Endothelial cell (in vitro differentiated cells): ENCODE measurements at regions not wholly inside any gene's neighbourhood (a gene's known extent, or its start where the extent isn't known, plus 50 kb on each side); places are given as distances from the start of the nearest gene placed in this dataset.

Experiments used
- DNase-seq: peaks from one replicate; pipeline ENCODE4 v3.0.0; 2021; ENCODE audit warnings: low spot score
- H3K27ac Mint-ChIP-seq: one replicate; pipeline ENCODE4 v1.8.0; 2021; ENCODE audit warnings: mixed read lengths, inconsistent platforms; ENCODE audit not compliant: unreplicated experiment
- H3K27me3 Mint-ChIP-seq: one replicate; pipeline ENCODE4 v1.8.0; 2021; ENCODE audit warnings: mild to moderate bottlenecking, moderate library complexity, mixed read lengths, inconsistent platforms; ENCODE audit not compliant: unreplicated experiment
- H3K36me3 Mint-ChIP-seq: one replicate; pipeline ENCODE4 v1.8.0; 2021; ENCODE audit warnings: mild to moderate bottlenecking, low read depth, mixed read lengths, inconsistent platforms; ENCODE audit not compliant: unreplicated experiment
- H3K4me1 Mint-ChIP-seq: one replicate; pipeline ENCODE4 v1.8.0; 2021; ENCODE audit warnings: mild to moderate bottlenecking, mixed read lengths, inconsistent platforms; ENCODE audit not compliant: unreplicated experiment
- H3K4me3 Mint-ChIP-seq: one replicate; pipeline ENCODE4 v1.8.0; 2021; ENCODE audit warnings: mild to moderate bottlenecking, mixed read lengths, inconsistent platforms; ENCODE audit not compliant: unreplicated experiment
- H3K9me3 Mint-ChIP-seq: one replicate; pipeline ENCODE4 v1.8.0; 2021; ENCODE audit warnings: mixed read lengths, inconsistent platforms; ENCODE audit not compliant: unreplicated experiment
- TF ChIP-seq, protein P1 (sequence below): fragments of 200-600 bp; sonication (generic); IDR thresholded peaks from one replicate; pipeline ENCODE4 v1.5.0; 2021; ENCODE audit warnings: antibody characterized with exemption; ENCODE audit not compliant: unreplicated experiment

DNA sequence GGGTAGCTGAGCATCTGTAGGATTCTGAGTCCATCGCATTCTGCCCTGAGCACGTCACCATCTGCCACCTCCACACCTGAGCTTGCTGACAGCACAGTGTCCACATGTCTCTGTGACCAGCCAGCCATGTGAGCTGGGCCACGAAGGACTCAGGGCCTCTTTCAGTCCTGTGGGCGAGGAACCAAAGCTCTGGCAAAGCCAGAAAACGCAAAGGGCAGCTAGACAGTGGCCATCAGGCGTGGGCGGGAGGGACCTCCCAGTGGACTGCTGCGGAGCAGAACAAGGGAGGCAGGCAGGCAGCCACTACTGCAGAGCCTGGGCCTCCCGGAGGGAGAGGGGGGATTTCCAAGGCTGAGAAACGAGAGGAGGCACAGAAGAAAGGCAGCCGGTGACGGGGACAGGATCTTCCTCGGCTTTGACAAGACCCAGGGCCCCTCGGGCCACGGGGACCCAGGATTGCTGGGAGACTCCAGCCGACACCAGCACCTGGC is 274.6 kb upstream of the SALL3 start:
- Mint-ChIP-seq H3K36me3 (peaks cover 14% of the 10 kb centered on the region), H3K27me3 (peaks cover 11% of the 10 kb centered on the region), H3K27ac (no peak overlapping the region), H3K4me1 (no peaks in the 10 kb centered on the region), H3K4me3 (no peak overlapping the region), H3K9me3 (peaks cover 29% of the 10 kb centered on the region)
- DNase-seq, result no peak
- TF ChIP-seq, protein P1, sequence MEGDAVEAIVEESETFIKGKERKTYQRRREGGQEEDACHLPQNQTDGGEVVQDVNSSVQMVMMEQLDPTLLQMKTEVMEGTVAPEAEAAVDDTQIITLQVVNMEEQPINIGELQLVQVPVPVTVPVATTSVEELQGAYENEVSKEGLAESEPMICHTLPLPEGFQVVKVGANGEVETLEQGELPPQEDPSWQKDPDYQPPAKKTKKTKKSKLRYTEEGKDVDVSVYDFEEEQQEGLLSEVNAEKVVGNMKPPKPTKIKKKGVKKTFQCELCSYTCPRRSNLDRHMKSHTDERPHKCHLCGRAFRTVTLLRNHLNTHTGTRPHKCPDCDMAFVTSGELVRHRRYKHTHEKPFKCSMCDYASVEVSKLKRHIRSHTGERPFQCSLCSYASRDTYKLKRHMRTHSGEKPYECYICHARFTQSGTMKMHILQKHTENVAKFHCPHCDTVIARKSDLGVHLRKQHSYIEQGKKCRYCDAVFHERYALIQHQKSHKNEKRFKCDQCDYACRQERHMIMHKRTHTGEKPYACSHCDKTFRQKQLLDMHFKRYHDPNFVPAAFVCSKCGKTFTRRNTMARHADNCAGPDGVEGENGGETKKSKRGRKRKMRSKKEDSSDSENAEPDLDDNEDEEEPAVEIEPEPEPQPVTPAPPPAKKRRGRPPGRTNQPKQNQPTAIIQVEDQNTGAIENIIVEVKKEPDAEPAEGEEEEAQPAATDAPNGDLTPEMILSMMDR, result no peak

DNA sequence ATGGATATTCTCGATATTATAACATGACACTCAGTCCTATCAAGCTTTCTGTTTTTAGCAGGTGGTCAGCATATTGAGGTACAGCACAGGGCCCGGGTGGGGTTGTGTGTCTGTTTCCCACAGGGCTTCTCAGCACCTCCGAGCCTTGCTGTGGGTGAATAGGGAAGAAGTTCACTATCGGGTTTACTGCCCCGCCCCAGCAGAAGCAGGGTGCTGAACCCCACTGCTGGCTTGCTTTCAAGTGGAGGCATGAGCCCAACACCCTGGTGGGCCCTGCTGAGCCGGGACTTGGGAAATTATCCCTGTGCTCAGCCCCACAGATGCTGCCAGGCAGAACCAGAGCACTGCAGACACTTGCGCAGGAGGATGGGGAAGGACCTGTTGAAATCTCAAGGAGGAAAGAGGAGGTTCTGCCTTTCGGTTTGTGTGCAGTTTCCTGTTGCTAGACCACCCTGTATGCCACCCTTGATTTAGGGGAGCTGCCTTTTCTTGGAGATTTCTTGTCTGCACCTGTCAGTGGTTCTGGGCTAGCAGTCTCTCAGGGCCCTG is 270.3 kb upstream of the SALL3 start:
- DNase-seq, result no peak
- TF ChIP-seq, protein P1, result no peak
- Mint-ChIP-seq H3K27me3 (peaks cover 6% of the 10 kb centered on the region), H3K27ac (no peak overlapping the region), H3K4me1 (no peaks in the 10 kb centered on the region), H3K4me3 (no peak overlapping the region), H3K36me3 (peaks cover 8% of the 10 kb centered on the region), H3K9me3 (peaks cover 32% of the 10 kb centered on the region)

DNA sequence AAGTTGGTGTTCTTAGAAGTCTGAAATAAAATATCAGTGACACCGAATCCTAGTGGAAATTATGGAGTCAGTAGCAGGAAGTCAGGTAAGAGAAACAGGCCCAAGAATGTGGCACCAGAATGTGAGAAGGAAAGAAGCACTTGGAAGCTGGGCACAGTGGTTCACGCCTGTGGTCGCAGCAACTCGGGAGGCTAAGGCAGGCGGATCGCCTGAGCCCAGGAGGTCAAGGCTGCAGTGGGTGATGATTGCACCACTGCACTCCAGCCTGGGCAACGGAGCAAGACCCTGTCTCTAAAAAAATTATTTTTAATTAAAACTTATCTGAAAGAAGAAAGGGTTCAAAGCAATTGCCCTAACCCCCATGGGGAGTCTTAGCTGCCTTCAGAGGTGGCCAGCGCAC is 268.3 kb upstream of the SALL3 start:
- Mint-ChIP-seq H3K27me3 (peaks cover 7% of the 10 kb centered on the region), H3K4me1 (no peaks in the 10 kb centered on the region), H3K4me3 (no peak overlapping the region), H3K27ac (no peak overlapping the region), H3K36me3 (peaks cover 3% of the 10 kb centered on the region), H3K9me3 (peaks cover 30% of the 10 kb centered on the region)
- DNase-seq, result no peak
- TF ChIP-seq, protein P1, result no peak

DNA sequence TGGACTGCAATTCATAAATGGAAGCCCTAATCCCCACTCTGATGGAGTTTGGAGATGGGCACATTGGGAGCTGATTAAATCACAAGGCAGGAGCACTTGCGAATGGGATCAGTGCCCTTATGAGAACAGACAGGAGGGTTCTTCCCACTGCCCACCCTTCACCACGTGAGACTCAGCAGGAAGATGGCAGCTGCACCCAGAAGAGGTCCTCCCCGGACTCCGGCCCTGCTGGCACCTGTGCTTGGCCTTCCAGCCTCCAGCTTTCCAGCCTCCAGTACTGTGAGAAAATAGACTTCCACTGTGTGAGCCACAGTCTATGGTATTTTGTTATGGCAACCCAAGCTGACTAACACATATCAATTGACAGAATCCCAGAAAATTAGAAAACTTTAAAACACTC is 267.6 kb upstream of the SALL3 start:
- TF ChIP-seq, protein P1, result no peak
- H3K4me1 Mint-ChIP-seq, result no peaks in the 10 kb centered on the region
- peaks cover 7% of the 10 kb centered on the region for H3K27me3 Mint-ChIP-seq
- H3K27ac Mint-ChIP-seq, result no peak overlapping the region
- no peak for DNase-seq
- peaks cover 35% of the 10 kb centered on the region for H3K9me3 Mint-ChIP-seq
- H3K4me3 Mint-ChIP-seq, result no peak overlapping the region
- H3K36me3 Mint-ChIP-seq, result no peaks in the 10 kb centered on the region

DNA sequence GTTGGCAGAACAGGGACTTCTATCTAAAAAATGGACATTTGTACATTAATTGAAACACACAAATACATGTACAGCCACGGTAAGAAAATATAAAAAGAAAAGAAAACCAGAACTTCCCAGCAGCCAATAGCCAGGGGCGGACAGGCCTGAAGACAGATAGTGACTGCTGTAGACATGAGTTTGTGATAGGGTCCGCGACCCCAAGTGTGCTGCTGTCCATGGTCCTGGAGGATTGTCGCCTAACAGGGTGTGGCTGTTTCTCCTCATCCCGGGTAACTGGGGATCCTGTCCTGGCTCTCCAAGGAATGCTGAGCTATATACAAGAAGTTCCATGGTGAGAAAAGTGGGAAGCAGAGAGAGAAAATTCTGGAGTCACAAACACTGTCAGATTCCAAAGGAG is 266.5 kb upstream of the SALL3 start:
- Mint-ChIP-seq H3K9me3 (peaks cover 33% of the 10 kb centered on the region), H3K4me3 (no peak overlapping the region), H3K27me3 (peaks cover 7% of the 10 kb centered on the region), H3K4me1 (no peaks in the 10 kb centered on the region), H3K27ac (no peak overlapping the region), H3K36me3 (no peaks in the 10 kb centered on the region)
- TF ChIP-seq, protein P1, result no peak
- DNase-seq, result no peak
